Right renal pelvis (tissue), 4 donors: ENCODE measurements at regions not wholly inside any gene's neighbourhood (a gene's known extent, or its start where the extent isn't known, plus 50 kb on each side); places are given as distances from the start of the nearest gene placed in this dataset.
"Not testable (repeated sequence)": the region's sequence is repeated elsewhere in the genome, so short reads cannot be mapped to it uniquely, and the experiment has no call there.

Experiments
- DNase-seq, 4 donors: peaks; one replicate each; pipeline ENCODE4 v3.0.0-alpha.2; 2013; ENCODE audit warnings: low read depth in 4 of 4, low spot score in 3 of 4, missing footprints in 1 of 4

- DNase-seq, result not testable (repeated sequence)
Observed at GRCh38 chr9:42568942-42569556, 385.6 kb downstream of the SPATA31A6 start.

- DNase-seq, result not testable (repeated sequence)
Observed at GRCh38 chr9:42577851-42578250, 394.4 kb downstream of the SPATA31A6 start.
